ENCODE measurements at regions not wholly inside any gene's neighbourhood (a gene's known extent, or its start where the extent isn't known, plus 50 kb on each side); places are given as distances from the start of the nearest gene placed in this dataset.

- Histone ChIP-seq H3K27me3 (ENCODE audit: control insufficient read depth in 1 of 2, insufficient read depth in 2 of 2, low read length in 2 of 2) (no peaks in the 10 kb centered on the region), H3K9me3 (ENCODE audit: control insufficient read depth in 1 of 2, insufficient read depth in 1 of 2, low read length in 2 of 2) (no peaks in the 10 kb centered on the region), H3K4me3 (ENCODE audit: low read length) (no peak overlapping the region), H3K4me1 (ENCODE audit: insufficient read depth, low read length) (no peaks in the 10 kb centered on the region), H3K36me3 (ENCODE audit: insufficient read depth, low read length) (no peaks in the 10 kb centered on the region), H3K27ac (ENCODE audit: low read depth in 1 of 2, low read length in 2 of 2) (no peak overlapping the region)
- Mint-ChIP-seq H3K4me3 (no peak overlapping the region), H3K27me3 (peaks cover 5% of the 10 kb centered on the region), H3K4me1 (ENCODE audit: low read depth) (no peaks in the 10 kb centered on the region), H3K9me3 (no peaks in the 10 kb centered on the region), H3K27ac (no peak overlapping the region), H3K36me3 (ENCODE audit: low read depth) (no peaks in the 10 kb centered on the region)
- TF ChIP-seq CTCF (IDR thresholded peaks at IDR 0.05) = no peak
- ChIA-PET POLR2A (no interaction called here), CTCF (no interaction called here)
- intact Hi-C loops (cut with DNase I, micrococcal nuclease) = no loop called here
- DNase-seq = no peak
- ATAC-seq (ENCODE audit: poor library complexity) = no peak
Measured at GRCh38 chr14:87809261-87809660, 183.7 kb downstream of the GALC start.

GRCh38 chr14:87805315-87805723, 187.7 kb downstream of the GALC start:
- no peaks in the 10 kb centered on the region for H3K4me1 Mint-ChIP-seq (ENCODE audit: low read depth)
- intact Hi-C loops (cut with DNase I, micrococcal nuclease) = no loop called here
- Histone ChIP-seq H3K27me3 (ENCODE audit: control insufficient read depth in 1 of 2, insufficient read depth in 2 of 2, low read length in 2 of 2) (peaks cover 0 to 4% of the 10 kb centered on the region in 2 experiments), H3K4me3 (ENCODE audit: low read length) (no peak overlapping the region), H3K9me3 (ENCODE audit: control insufficient read depth in 1 of 2, insufficient read depth in 1 of 2, low read length in 2 of 2) (no peaks in the 10 kb centered on the region), H3K4me1 (ENCODE audit: insufficient read depth, low read length) (no peaks in the 10 kb centered on the region), H3K27ac (ENCODE audit: low read depth in 1 of 2, low read length in 2 of 2) (no peak overlapping the region), H3K36me3 (ENCODE audit: insufficient read depth, low read length) (no peaks in the 10 kb centered on the region)
- ChIA-PET CTCF (interaction anchor here (0.8 to 1.2 kb wide), 2 partner anchors 9 to 11 kb away, joined by 3 to 4 read pairs; no protein-coding TSS in a partner anchor), POLR2A (no interaction called here)
- H3K4me3 Mint-ChIP-seq = no peak overlapping the region
- H3K36me3 Mint-ChIP-seq (ENCODE audit: low read depth) = no peaks in the 10 kb centered on the region
- no peak overlapping the region for H3K27ac Mint-ChIP-seq
- H3K27me3 Mint-ChIP-seq = peaks cover 4% of the 10 kb centered on the region
- DNase-seq = peak in 12 of 14 experiments; percentile 1 to 46 (median 21)
- no peaks in the 10 kb centered on the region for H3K9me3 Mint-ChIP-seq
- TF ChIP-seq CTCF (IDR thresholded peaks at IDR 0.05) = no peak
- ATAC-seq (ENCODE audit: poor library complexity) = no peak

GRCh38 chr14:87800216-87800615, 192.8 kb downstream of the GALC start:
- Mint-ChIP-seq H3K4me3 (no peak overlapping the region), H3K4me1 (ENCODE audit: low read depth) (no peaks in the 10 kb centered on the region), H3K27me3 (peaks cover 21% of the 10 kb centered on the region), H3K27ac (no peak overlapping the region), H3K36me3 (ENCODE audit: low read depth) (no peaks in the 10 kb centered on the region), H3K9me3 (no peaks in the 10 kb centered on the region)
- peaks cover 0 to 4% of the 10 kb centered on the region in 2 experiments for H3K27me3 ChIP-seq (ENCODE audit: control insufficient read depth in 1 of 2, insufficient read depth in 2 of 2, low read length in 2 of 2)
- H3K9me3 ChIP-seq (ENCODE audit: control insufficient read depth in 1 of 2, insufficient read depth in 1 of 2, low read length in 2 of 2) = peaks cover 0 to 5% of the 10 kb centered on the region in 2 experiments
- POLR2A ChIA-PET = no interaction called here
- CTCF ChIA-PET = no interaction called here
- H3K27ac ChIP-seq (ENCODE audit: low read depth in 1 of 2, low read length in 2 of 2) = no peak overlapping the region
- no peak for ATAC-seq (ENCODE audit: poor library complexity)
- no peak for DNase-seq
- H3K4me3 ChIP-seq (ENCODE audit: low read length) = no peak overlapping the region
- TF ChIP-seq CTCF (IDR thresholded peaks at IDR 0.05) = no peak
- no peaks in the 10 kb centered on the region for H3K36me3 ChIP-seq (ENCODE audit: insufficient read depth, low read length)
- intact Hi-C loops (cut with DNase I, micrococcal nuclease) = no loop called here
- no peaks in the 10 kb centered on the region for H3K4me1 ChIP-seq (ENCODE audit: insufficient read depth, low read length)
